K562 (cell line): ENCODE measurements at regions not wholly inside any gene's neighbourhood (a gene's known extent, or its start where the extent isn't known, plus 50 kb on each side); places are given as distances from the start of the nearest gene placed in this dataset.

Source experiments
- ATAC-seq: fragments of 200-7000 bp; cut with Tn5 transposase; 3 replicates; pipeline ENCODE4 v1.9.1; 2020; ENCODE audit warnings: moderate library complexity
- BruUV-seq: library from RNA; stranded (reverse); fragments of 400-500 nt; replicated peaks from 2 replicates; lab custom pipeline; 2021; lab: Mats Ljungman, UMichigan
- CTCF ChIA-PET: fragments of 300-600 bp; formaldehyde crosslinking; extraction: SDS; loops from one replicate; lab custom pipeline; 2021; ENCODE audit warnings: low intra/inter-chr PET ratio; lab: Yijun Ruan, JAX
- POLR2A ChIA-PET: fragments of 300-600, 350-650 bp; sonication (Branson Sonifier 250); formaldehyde crosslinking; extraction: SDS; loops from one replicate; lab custom pipeline; 2021; ENCODE audit warnings: antibody characterized with exemption, inconsistent platforms; lab: Yijun Ruan, JAX
- DNase-seq, 4 experiments: peaks; one replicate each; pipeline versions ENCODE4 v3.0.0 to v3.0.0-alpha.2; 2011 to 2018; ENCODE audit warnings: low spot score in 3 of 4, mixed read lengths in 3 of 4; ENCODE audit errors: extremely low read depth in 1 of 4
- FAIRE-seq: peaks from 2 replicates; lab custom pipeline; 2011; peaks lifted over from hg19 to GRCh38; lab: Jason Lieb, UNC
- H2AFZ ChIP-seq: 2 replicates; pipeline ENCODE4 v1.6.0; 2011; ENCODE audit warnings: low read depth, low read length, control low read depth, inconsistent platforms
- H3K27ac ChIP-seq: fragments of 200-600 bp; 3 replicates; pipeline ENCODE4 v1.8.0; 2011; ENCODE audit warnings: low read depth, mild to moderate bottlenecking, control low read depth, inconsistent platforms, low read length, moderate library complexity, mixed read lengths; ENCODE audit errors: extremely low read depth
- H3K27me3 ChIP-seq, 2 experiments: fragments of 300-600 bp in 1 of 2; 2 replicates in 1 of 2; 3 replicates in 1 of 2; pipeline versions ENCODE4 v1.6.0 to v1.8.0; 2011; ENCODE audit warnings: inconsistent platforms in 2 of 2, low read length in 2 of 2, mild to moderate bottlenecking in 1 of 2, mixed read lengths in 1 of 2, moderate library complexity in 1 of 2; ENCODE audit not compliant: control insufficient read depth in 2 of 2, insufficient read depth in 2 of 2
- H3K36me3 ChIP-seq: fragments of 300-600 bp; 3 replicates; pipeline ENCODE4 v1.8.0; 2011; ENCODE audit warnings: mild to moderate bottlenecking, low read length, inconsistent platforms; ENCODE audit not compliant: control insufficient read depth, insufficient read depth
- H3K4me1 ChIP-seq, 2 experiments: fragments of 200-600 bp in 1 of 2; replicated peaks in 1 of 2; 2 replicates in 1 of 2; 3 replicates in 1 of 2; pipeline versions ENCODE4 v1.5.1 to v1.8.0; 2011; ENCODE audit warnings: inconsistent platforms in 2 of 2, low read length in 2 of 2, mild to moderate bottlenecking in 1 of 2, mixed read lengths in 1 of 2, moderate library complexity in 1 of 2; ENCODE audit not compliant: control insufficient read depth in 2 of 2, insufficient read depth in 2 of 2
- H3K4me2 ChIP-seq: 2 replicates; pipeline ENCODE4 v1.6.1; 2011; ENCODE audit warnings: low read length, control low read depth, inconsistent platforms, mixed read lengths; ENCODE audit not compliant: insufficient read depth
- H3K4me3 ChIP-seq: fragments of 200-600 bp; sonication (generic), shearing (Covaris generic); 2 replicates; pipeline ENCODE4 v1.5.1; 2016; ENCODE audit warnings: control low read depth, inconsistent platforms
- H3K79me2 ChIP-seq: fragments of 200-600 bp; 3 replicates; pipeline ENCODE4 v1.8.0; 2011; ENCODE audit warnings: low read length, inconsistent platforms; ENCODE audit not compliant: control insufficient read depth, insufficient read depth
- H3K9ac ChIP-seq, 2 experiments: 2 replicates each; pipeline versions ENCODE4 v1.6.0 to v1.6.1; 2011; ENCODE audit warnings: low read depth in 2 of 2, low read length in 2 of 2, control low read depth in 1 of 2, inconsistent platforms in 1 of 2, mild to moderate bottlenecking in 1 of 2, mixed read lengths in 1 of 2; ENCODE audit not compliant: insufficient read depth in 1 of 2
- H3K9me1 ChIP-seq: one replicate; pipeline ENCODE4 v1.6.0; 2011; ENCODE audit warnings: inconsistent platforms, mild to moderate bottlenecking, low read length, moderate library complexity; ENCODE audit not compliant: control insufficient read depth, insufficient read depth
- H3K9me3 ChIP-seq: replicated peaks from 2 replicates; pipeline ENCODE4 v1.5.1; 2011; ENCODE audit warnings: low read depth, low read length, inconsistent platforms; ENCODE audit not compliant: control insufficient read depth, insufficient read depth
- H4K20me1 ChIP-seq: replicated peaks from 2 replicates; pipeline ENCODE4 v1.6.1; 2011; ENCODE audit warnings: low read length, inconsistent platforms, mixed read lengths; ENCODE audit not compliant: control insufficient read depth, insufficient read depth
- ARID1B ChIP-seq: fragments of 450-650 bp; IDR thresholded peaks from 2 replicates; pipeline ENCODE4 v1.6.1; 2016; ENCODE audit warnings: antibody characterized with exemption, mild to moderate bottlenecking, inconsistent platforms
- HOMEZ ChIP-seq: fragments of 250-450 bp; sonication (Bioruptor Pico); IDR thresholded peaks from 2 replicates; pipeline ENCODE4 v1.4.0; 2020; ENCODE audit warnings: mild to moderate bottlenecking, moderate library complexity
- KAT8 ChIP-seq: fragments of 450-650 bp; IDR thresholded peaks from 2 replicates; pipeline ENCODE4 v1.6.1; 2016; ENCODE audit warnings: low read depth, mild to moderate bottlenecking
- POLR2AphosphoS5 ChIP-seq: IDR thresholded peaks from 2 replicates; pipeline ENCODE4 v1.6.1; 2011; ENCODE audit warnings: mild to moderate bottlenecking, low read depth, low read length, moderate library complexity; ENCODE audit not compliant: control insufficient read depth, insufficient read depth
- SAP30 ChIP-seq: fragments of 200-600 bp; sonication (generic); IDR thresholded peaks from 2 replicates; pipeline ENCODE4 v1.6.1; 2012; ENCODE audit warnings: borderline replicate concordance, low read depth, mild to moderate bottlenecking, moderate library complexity, low read length, control low read depth, inconsistent platforms; ENCODE audit not compliant: insufficient read depth, poor library complexity, severe bottlenecking
- SIRT6 ChIP-seq: IDR thresholded peaks from one replicate; pipeline ENCODE4 v1.6.1; 2012; ENCODE audit warnings: low read depth, mild to moderate bottlenecking, control low read depth, inconsistent platforms, low read length, moderate library complexity
- SMAD2 ChIP-seq: fragments of 150-350 bp; IDR thresholded peaks from 2 replicates; pipeline ENCODE4 v1.6.1; 2014; ENCODE audit warnings: low read depth, mild to moderate bottlenecking, low read length
- ZBTB1 ChIP-seq: sonication (generic); formaldehyde crosslinking; IDR thresholded peaks from 2 replicates; pipeline ENCODE4 v1.8.1; 2023; ENCODE audit warnings: missing genetic modification reagents, low read depth, mild to moderate bottlenecking, borderline replicate concordance
- ZNF347 ChIP-seq: fragments of 450-650 bp; formaldehyde crosslinking; IDR thresholded peaks from 2 replicates; pipeline ENCODE4 v1.4.0; 2020; ENCODE audit warnings: low read depth, mild to moderate bottlenecking, moderate library complexity
- WGBS: fragments of 100-300 bp; shearing (Covaris generic); methylation state at CpG from one replicate; pipeline ENCODE4 v1.1.6; 2016; ENCODE audit warnings: low coverage, mixed read lengths; ENCODE audit not compliant: insufficient coverage; ENCODE audit errors: missing lambda C conversion rate; 5-methylcytosine and 5-hydroxymethylcytosine counted together
- in situ Hi-C: fragments of 300-500 bp; cut with MboI; formaldehyde crosslinking; loops from 4 replicates; pipeline ENCODE4 v1.15.0; 2018; ENCODE audit warnings: inconsistent platforms, mixed read lengths
- intact Hi-C: fragments of 100-400 bp; cut with micrococcal nuclease; formaldehyde crosslinking; loops from 2 replicates; pipeline ENCODE4 v1.14.2; 2022
- TF ChIP-seq, protein P1 (sequence below): fragments of 450-650 bp; IDR thresholded peaks from 2 replicates; pipeline ENCODE4 v1.6.1; 2017; ENCODE audit warnings: antibody characterized with exemption
- TF ChIP-seq, protein P2 (sequence below): IDR thresholded peaks from 3 replicates; pipeline ENCODE4 v1.6.1; 2011; ENCODE audit warnings: borderline replicate concordance, mild to moderate bottlenecking; ENCODE audit not compliant: insufficient read length, insufficient read depth

DNA sequence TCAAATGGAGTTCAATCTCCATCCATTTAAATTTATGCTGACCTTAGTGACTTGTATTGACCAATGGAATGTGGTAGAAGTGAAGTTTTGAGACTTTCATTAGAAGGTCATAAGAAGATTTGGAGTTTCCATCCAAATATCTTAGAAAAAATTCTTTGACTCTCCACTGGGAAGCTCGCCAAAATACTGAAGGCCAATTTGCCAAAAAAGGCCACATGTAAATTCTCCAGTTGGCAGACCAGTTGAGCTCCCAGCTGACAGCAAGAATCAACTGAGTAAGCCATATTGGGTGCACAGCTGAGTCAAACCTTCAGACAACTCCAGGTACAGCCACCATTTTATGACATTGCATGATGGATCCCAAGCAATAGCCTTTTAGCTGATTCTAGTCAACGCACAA is 228.3 kb upstream of the SETBP1 start:
- intact Hi-C loops = no loop called here
- BruUV-seq = no TSS peak
- no peak overlapping the region for H3K9ac ChIP-seq
- no peaks in the 10 kb centered on the region for H3K79me2 ChIP-seq
- H3K4me2 ChIP-seq = no peak overlapping the region
- DNase-seq (no peak), ATAC-seq (no peak), FAIRE-seq (no peak)
- H3K27ac ChIP-seq = no peak overlapping the region
- in situ Hi-C loops = no loop called here
- ChIA-PET POLR2A (no interaction called here), CTCF (no interaction called here)
- H3K27me3 ChIP-seq = no peaks in the 10 kb centered on the region
- TF ChIP-seq ARID1B (no peak), SIRT6 (no peak), ZNF347 (CRISPR knock-in tag) (no peak), SMAD2 (no peak), KAT8 (no peak), POLR2AphosphoS5 (no peak), ZBTB1 (CRISPR knock-in tag) (no peak), SAP30 (no peak), HOMEZ (CRISPR knock-in tag) (no peak)
- TF ChIP-seq, protein P1, sequence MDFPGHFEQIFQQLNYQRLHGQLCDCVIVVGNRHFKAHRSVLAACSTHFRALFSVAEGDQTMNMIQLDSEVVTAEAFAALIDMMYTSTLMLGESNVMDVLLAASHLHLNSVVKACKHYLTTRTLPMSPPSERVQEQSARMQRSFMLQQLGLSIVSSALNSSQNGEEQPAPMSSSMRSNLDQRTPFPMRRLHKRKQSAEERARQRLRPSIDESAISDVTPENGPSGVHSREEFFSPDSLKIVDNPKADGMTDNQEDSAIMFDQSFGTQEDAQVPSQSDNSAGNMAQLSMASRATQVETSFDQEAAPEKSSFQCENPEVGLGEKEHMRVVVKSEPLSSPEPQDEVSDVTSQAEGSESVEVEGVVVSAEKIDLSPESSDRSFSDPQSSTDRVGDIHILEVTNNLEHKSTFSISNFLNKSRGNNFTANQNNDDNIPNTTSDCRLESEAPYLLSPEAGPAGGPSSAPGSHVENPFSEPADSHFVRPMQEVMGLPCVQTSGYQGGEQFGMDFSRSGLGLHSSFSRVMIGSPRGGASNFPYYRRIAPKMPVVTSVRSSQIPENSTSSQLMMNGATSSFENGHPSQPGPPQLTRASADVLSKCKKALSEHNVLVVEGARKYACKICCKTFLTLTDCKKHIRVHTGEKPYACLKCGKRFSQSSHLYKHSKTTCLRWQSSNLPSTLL = no peak
- TF ChIP-seq, protein P2, sequence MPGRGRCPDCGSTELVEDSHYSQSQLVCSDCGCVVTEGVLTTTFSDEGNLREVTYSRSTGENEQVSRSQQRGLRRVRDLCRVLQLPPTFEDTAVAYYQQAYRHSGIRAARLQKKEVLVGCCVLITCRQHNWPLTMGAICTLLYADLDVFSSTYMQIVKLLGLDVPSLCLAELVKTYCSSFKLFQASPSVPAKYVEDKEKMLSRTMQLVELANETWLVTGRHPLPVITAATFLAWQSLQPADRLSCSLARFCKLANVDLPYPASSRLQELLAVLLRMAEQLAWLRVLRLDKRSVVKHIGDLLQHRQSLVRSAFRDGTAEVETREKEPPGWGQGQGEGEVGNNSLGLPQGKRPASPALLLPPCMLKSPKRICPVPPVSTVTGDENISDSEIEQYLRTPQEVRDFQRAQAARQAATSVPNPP = no peak
- H3K4me1 ChIP-seq = no peaks in the 10 kb centered on the region
- WGBS = 0% methylated on average over 2 of the region's 2 CpGs
- H3K9me1 ChIP-seq = no peaks in the 10 kb centered on the region
- H3K36me3 ChIP-seq = no peaks in the 10 kb centered on the region
- H3K4me3 ChIP-seq = no peak overlapping the region
- H4K20me1 ChIP-seq = no peaks in the 10 kb centered on the region
- H2AFZ ChIP-seq = no peak overlapping the region
- no peaks in the 10 kb centered on the region for H3K9me3 ChIP-seq
